ENCODE measurements at regions not wholly inside any gene's neighbourhood (a gene's known extent, or its start where the extent isn't known, plus 50 kb on each side); places are given as distances from the start of the nearest gene placed in this dataset.
A peak's percentile ranks its signal among the peaks of the same experiment; 100 is the strongest.

DNA sequence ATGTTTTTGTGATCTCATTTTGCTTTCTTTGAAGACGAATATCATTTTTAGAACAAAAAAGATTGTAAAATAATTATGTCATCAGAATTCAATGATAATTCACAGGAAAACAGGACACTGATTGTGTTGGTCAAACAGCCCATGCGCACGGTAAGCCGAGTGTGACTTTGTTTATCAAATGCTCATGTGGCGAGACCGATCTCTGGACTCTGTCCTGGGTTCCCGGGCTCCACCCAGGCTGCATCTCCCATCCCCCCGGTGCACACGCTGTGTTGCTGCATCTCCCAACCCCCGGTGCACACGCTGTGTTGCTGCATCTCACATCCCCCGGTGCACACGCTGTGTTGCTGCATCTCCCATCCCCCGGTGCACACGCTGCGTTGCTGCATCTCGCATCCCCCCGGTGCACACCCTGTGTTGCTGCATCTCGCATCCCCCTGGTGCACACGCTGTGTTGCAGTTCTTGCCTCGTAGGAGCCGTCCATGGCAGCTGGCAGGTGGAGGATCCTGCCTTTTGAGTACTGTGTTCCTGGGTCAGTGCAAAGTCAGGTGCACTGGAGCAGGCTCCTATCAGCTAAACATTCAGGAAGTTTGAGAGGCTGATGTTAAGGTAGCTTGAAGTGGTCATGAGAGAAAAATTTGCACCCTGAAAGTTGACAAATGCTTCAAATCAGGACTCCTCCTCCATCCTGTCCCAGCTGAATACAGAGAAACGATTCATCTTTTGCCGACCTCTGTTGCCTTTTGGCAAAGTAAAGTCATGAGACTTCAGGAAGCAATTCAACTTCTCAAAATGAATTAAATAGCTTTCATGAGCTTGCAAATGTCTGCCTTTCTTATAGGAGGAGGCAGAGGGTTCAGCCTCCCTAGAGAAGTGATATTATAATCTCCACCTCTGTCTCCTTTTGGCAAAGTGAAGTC lies 77.1 kb upstream of the FRMD1 start:
- TF ChIP-seq, protein P1, sequence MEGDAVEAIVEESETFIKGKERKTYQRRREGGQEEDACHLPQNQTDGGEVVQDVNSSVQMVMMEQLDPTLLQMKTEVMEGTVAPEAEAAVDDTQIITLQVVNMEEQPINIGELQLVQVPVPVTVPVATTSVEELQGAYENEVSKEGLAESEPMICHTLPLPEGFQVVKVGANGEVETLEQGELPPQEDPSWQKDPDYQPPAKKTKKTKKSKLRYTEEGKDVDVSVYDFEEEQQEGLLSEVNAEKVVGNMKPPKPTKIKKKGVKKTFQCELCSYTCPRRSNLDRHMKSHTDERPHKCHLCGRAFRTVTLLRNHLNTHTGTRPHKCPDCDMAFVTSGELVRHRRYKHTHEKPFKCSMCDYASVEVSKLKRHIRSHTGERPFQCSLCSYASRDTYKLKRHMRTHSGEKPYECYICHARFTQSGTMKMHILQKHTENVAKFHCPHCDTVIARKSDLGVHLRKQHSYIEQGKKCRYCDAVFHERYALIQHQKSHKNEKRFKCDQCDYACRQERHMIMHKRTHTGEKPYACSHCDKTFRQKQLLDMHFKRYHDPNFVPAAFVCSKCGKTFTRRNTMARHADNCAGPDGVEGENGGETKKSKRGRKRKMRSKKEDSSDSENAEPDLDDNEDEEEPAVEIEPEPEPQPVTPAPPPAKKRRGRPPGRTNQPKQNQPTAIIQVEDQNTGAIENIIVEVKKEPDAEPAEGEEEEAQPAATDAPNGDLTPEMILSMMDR (IDR thresholded peaks at IDR 0.05; ENCODE audit: low read length, missing control alignments) = no peak
- no peak overlapping the region for H3K4me3 ChIP-seq (replicated peaks; ENCODE audit: low read depth, low read length)
- no peak for DNase-seq (ENCODE audit: low read depth)

DNA sequence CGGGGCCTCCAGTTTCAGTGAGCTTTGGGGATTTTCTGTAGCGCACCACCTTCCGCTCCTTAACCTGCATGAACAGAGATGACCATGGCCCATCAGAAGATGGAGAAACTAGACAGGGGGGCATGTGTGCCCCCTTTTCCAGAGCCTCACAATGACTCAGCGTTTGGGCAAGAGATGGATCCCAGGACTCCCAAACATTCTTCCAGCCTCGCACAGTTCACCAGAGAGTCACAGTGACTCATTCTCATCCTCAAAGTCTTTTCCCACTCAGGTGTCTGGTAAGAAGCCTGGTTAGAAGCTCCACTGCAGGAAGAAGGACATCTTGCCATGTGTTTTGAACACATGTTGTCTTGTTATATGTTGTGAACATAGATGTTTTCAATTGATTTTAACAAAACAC lies 76.2 kb upstream of the FRMD1 start:
- H3K4me3 ChIP-seq (replicated peaks; ENCODE audit: low read depth, low read length) = no peak overlapping the region
- TF ChIP-seq, protein P1 (IDR thresholded peaks at IDR 0.05; ENCODE audit: low read length, missing control alignments) = no peak
- peak; percentile 29 for DNase-seq (ENCODE audit: low read depth)

DNA sequence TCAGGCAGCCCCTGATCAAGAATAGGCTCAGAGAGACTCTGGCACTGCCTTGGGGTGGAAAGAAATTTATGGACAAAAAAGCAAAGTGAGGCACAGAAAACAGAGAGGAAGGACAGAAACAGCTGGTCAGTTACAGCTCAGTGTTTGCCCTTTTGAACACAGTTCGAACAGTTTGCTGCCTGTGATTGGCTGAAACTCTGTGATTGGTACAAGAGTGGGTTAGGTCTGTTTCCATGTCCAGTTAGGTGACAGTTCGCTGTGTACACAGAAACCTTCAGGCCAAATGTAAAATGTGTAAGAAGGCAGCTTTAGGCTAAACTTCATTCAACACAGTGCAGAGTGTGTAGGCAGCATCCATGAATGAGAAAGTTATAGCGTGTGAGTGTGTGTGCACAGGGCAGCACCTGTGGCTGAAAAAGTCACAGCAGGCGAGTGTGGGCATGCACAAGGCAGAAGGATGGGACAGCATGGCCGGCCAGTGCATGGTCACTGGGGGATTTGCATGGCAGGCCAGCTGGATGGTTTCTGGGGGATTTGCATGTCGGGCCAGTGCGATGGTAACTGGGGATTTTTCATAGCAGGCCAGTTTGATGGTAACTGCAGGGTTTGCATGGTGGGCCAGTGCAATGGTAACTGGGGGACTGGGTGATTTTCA lies 75.4 kb upstream of the FRMD1 start:
- TF ChIP-seq, protein P1 (IDR thresholded peaks at IDR 0.05; ENCODE audit: low read length, missing control alignments) = no peak
- no peak overlapping the region for H3K4me3 ChIP-seq (replicated peaks; ENCODE audit: low read depth, low read length)
- no peak for DNase-seq (ENCODE audit: low read depth)

DNA sequence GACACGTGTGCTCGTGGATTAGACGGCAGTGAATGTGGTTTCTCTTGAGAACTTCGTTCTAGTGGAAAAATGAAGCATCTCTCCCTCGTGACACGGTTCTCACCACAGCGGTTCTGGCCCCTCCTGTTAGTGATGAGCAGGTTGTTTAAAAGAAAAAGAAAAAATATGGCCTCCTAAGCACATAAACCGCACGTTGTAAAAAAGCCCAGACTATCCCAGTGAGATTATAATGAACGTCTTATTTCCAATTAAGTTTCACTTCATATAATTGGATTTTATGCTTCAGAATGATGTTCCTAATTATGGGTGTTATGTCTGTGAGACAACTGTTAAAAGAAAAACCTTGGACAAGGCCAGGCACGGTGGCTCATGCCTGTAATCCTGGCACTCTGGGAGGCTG lies 74.5 kb upstream of the FRMD1 start:
- TF ChIP-seq, protein P1 (IDR thresholded peaks at IDR 0.05; ENCODE audit: low read length, missing control alignments) = no peak
- DNase-seq (ENCODE audit: low read depth) = no peak
- no peak overlapping the region for H3K4me3 ChIP-seq (replicated peaks; ENCODE audit: low read depth, low read length)

DNA sequence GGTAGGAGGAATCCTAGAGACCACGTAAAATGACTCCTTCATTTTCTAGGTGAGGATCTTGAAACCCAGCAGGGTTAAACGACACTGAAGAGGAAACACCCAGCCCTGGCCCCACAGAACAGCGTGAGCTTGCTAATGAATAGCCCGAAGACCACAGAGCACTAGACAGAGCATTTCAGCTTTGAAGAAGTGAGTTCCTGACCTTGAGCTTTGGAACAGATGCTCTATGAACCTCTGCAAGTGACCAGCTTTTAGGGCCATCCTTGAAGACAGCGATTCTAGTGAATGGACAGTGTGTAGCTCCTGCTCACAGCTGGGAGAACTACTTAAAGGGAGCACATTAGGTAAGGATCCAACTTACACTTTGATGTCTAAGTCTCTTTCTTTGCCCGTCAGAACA lies 74.0 kb upstream of the FRMD1 start:
- no peak overlapping the region for H3K4me3 ChIP-seq (replicated peaks; ENCODE audit: low read depth, low read length)
- no peak for DNase-seq (ENCODE audit: low read depth)
- TF ChIP-seq, protein P1 (IDR thresholded peaks at IDR 0.05; ENCODE audit: low read length, missing control alignments) = no peak

DNA sequence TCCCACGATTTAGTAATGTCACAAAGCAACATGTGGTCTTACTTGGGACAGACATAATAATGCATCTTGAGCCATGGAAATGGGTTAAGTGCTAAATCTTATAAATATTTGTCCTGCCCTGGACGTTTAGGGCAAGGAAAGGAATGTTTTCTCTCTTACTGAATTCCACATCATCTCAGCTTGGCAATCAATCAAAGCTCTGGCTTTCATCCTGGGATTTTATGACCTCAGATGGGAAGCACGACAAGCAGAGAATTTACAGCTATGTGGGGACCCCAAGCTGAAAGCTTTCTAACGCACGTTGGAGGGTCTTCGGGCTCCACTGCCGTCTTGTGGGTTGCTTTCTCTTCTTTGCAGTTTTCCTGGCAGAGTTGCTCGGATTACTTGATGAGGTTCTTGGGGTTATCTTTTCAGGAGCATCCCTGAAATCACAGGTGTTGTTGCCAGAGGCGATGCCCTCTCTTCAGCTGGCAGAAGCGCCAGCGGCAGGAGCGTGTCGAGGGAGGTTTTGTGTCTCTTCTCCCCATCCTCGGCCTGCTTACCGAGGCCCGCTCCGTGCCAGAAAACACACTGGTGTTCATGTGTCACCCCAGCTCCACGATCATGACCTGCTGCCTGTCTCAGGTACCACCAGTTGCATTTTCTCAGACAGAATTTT lies 73.4 kb upstream of the FRMD1 start:
- H3K4me3 ChIP-seq (replicated peaks; ENCODE audit: low read depth, low read length) = no peak overlapping the region
- TF ChIP-seq, protein P1 (IDR thresholded peaks at IDR 0.05; ENCODE audit: low read length, missing control alignments) = no peak
- no peak for DNase-seq (ENCODE audit: low read depth)
